ENCODE measurements at regions not wholly inside any gene's neighbourhood (a gene's known extent, or its start where the extent isn't known, plus 50 kb on each side); places are given as distances from the start of the nearest gene placed in this dataset.

- TF ChIP-seq, protein P1, sequence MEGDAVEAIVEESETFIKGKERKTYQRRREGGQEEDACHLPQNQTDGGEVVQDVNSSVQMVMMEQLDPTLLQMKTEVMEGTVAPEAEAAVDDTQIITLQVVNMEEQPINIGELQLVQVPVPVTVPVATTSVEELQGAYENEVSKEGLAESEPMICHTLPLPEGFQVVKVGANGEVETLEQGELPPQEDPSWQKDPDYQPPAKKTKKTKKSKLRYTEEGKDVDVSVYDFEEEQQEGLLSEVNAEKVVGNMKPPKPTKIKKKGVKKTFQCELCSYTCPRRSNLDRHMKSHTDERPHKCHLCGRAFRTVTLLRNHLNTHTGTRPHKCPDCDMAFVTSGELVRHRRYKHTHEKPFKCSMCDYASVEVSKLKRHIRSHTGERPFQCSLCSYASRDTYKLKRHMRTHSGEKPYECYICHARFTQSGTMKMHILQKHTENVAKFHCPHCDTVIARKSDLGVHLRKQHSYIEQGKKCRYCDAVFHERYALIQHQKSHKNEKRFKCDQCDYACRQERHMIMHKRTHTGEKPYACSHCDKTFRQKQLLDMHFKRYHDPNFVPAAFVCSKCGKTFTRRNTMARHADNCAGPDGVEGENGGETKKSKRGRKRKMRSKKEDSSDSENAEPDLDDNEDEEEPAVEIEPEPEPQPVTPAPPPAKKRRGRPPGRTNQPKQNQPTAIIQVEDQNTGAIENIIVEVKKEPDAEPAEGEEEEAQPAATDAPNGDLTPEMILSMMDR (IDR thresholded peaks at IDR 0.05), result no peak
- no peak for TF ChIP-seq POLR2AphosphoS5 (IDR thresholded peaks at IDR 0.05)
- no peak for TF ChIP-seq POLR2A (IDR thresholded peaks at IDR 0.05)
- no peak for TF ChIP-seq EP300 (IDR thresholded peaks at IDR 0.05)
Measured at GRCh38 chr11:103830205-103830604, 206.2 kb upstream of the DDI1 start.
